Kasumi-1 (cell line): ENCODE measurements at regions not wholly inside any gene's neighbourhood (a gene's known extent, or its start where the extent isn't known, plus 50 kb on each side); places are given as distances from the start of the nearest gene placed in this dataset.
A peak's percentile ranks its signal among the peaks of the same experiment; 100 is the strongest.
"Not testable (repeated sequence)": the region's sequence is repeated elsewhere in the genome, so short reads cannot be mapped to it uniquely, and the experiment has no call there.

ENCODE experiments used
- DNase-seq, 2 experiments: peaks; one replicate each; lab custom pipeline; 2025; lab: John Stamatoyannopoulos, UW

GRCh38 chr7:63587151-63587853 lies 411.3 kb upstream of the ZNF722 start:
- not testable (repeated sequence) for DNase-seq

- not testable (repeated sequence) for DNase-seq
These were observed 407.4 kb upstream of the ZNF722 start for GRCh38 chr7:63591249-63591648.

- not testable (repeated sequence) for DNase-seq
These were observed 394.8 kb upstream of the ZNF722 start for GRCh38 chr7:63603812-63604211.

GRCh38 chr7:63604853-63605252 lies 393.8 kb upstream of the ZNF722 start:
- DNase-seq: not testable (repeated sequence)

GRCh38 chr7:63617595-63617994 lies 381.1 kb upstream of the ZNF722 start:
- DNase-seq: not testable (repeated sequence)

GRCh38 chr7:63620169-63620735 lies 378.4 kb upstream of the ZNF722 start:
- DNase-seq: not testable (repeated sequence)

- DNase-seq: not testable (repeated sequence)
These were observed 370.8 kb upstream of the ZNF722 start for GRCh38 chr7:63627590-63628485.

DNA sequence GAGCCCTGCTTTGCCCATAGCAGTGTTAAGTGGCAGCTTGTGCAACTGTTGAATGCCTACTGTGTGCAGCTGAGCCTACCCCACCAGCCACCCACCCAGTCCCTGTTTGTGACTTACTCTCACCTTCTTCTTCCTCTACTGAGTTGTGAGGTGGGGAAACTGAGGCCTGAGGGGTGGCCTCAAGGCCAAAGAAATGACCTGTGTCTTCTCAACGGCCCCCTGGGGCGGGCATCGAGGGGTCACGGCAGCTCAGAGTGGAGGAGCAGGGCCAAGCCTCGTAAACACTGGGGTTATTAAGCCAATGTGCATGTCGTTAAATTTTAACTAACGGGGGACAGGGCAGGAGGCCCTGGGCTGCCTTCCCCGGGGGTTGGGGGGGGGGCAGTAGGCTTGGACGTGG lies 369.6 kb upstream of the ZNF722 start:
- DNase-seq: not testable (repeated sequence)

GRCh38 chr7:63636585-63636984 lies 362.1 kb upstream of the ZNF722 start:
- DNase-seq: not testable (repeated sequence)

- DNase-seq: peak; percentile 13 to 57
These were observed 333.1 kb upstream of the ZNF722 start for GRCh38 chr7:63665553-63665952.

GRCh38 chr7:63691408-63691807 lies 307.2 kb upstream of the ZNF722 start:
- DNase-seq: not testable (repeated sequence)

DNA sequence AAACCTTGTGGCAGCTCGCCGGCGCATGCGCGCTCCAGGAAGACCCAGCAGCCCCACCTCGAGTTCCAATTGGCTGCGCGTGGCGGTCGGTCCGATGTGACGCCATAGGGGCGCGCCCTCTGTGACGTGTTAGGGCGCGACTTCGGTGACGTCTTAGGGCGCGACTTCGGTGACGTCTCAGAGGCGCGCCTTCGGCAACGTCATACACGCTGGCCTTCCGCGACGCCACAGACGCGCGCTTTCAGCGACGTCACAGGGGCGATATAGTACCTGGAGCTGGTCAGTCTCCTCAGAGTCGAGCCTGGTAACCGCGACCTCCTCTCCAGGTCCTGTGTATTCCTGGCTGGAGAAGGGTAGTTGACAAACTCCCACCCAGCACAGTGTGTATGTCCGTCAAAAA lies 304.4 kb upstream of the ZNF722 start:
- DNase-seq: not testable (repeated sequence)
